SK-N-SH (cell line): ENCODE measurements at regions not wholly inside any gene's neighbourhood (a gene's known extent, or its start where the extent isn't known, plus 50 kb on each side); places are given as distances from the start of the nearest gene placed in this dataset.
A peak's percentile ranks its signal among the peaks of the same experiment; 100 is the strongest.

Source experiments
- CTCF ChIA-PET: fragments of 300-600, 350-600 bp; formaldehyde crosslinking; extraction: SDS; loops from one replicate; lab custom pipeline; 2021; lab: Yijun Ruan, JAX
- POLR2A ChIA-PET: fragments of 350-600 bp; sonication (Branson Sonifier 250); formaldehyde crosslinking; extraction: SDS; loops from one replicate; lab custom pipeline; 2020; ENCODE audit warnings: antibody characterized with exemption, inconsistent platforms; lab: Yijun Ruan, JAX
- DNase-seq: peaks from one replicate; pipeline ENCODE4 v3.0.0; 2012
- H2AFZ ChIP-seq: fragments of 200-600 bp; sonication (generic); 2 replicates; pipeline ENCODE4 v1.8.1; 2016; ENCODE audit warnings: antibody characterized with exemption, mild to moderate bottlenecking, low read depth
- H3F3A ChIP-seq: fragments of 200-600 bp; sonication (generic); replicated peaks from 2 replicates; pipeline ENCODE3; 2016; ENCODE audit warnings: antibody characterized with exemption, mild to moderate bottlenecking; ENCODE audit not compliant: insufficient read depth
- H3K27ac ChIP-seq, 2 experiments: fragments of 200-500 bp in 1 of 2; fragments of 200-600 bp in 1 of 2; sonication (Bioruptor generic) in 1 of 2; sonication (generic), shearing (Covaris generic) in 1 of 2; 2 replicates each; pipeline versions ENCODE4 v1.5.1 to v1.6.1; 2014 to 2016; ENCODE audit warnings: low read depth in 2 of 2, inconsistent platforms in 1 of 2, low read length in 1 of 2, mild to moderate bottlenecking in 1 of 2, mixed read lengths in 1 of 2
- H3K27me3 ChIP-seq: fragments of 200-600 bp; sonication (generic), shearing (Covaris generic); 2 replicates; pipeline ENCODE4 v1.6.1; 2016; ENCODE audit warnings: mixed run types; ENCODE audit not compliant: insufficient read depth
- H3K36me3 ChIP-seq, 2 experiments: fragments of 200-500 bp in 1 of 2; fragments of 200-600 bp in 1 of 2; sonication (Bioruptor generic) in 1 of 2; sonication (generic) in 1 of 2; replicated peaks in 1 of 2; 2 replicates each; pipeline versions ENCODE3 to v1.5.1; 2014 to 2016; ENCODE audit warnings: low read length in 1 of 2, mild to moderate bottlenecking in 1 of 2; ENCODE audit not compliant: insufficient read depth in 2 of 2, control insufficient read depth in 1 of 2
- H3K4me1 ChIP-seq, 2 experiments: fragments of 200-500 bp in 1 of 2; fragments of 200-600 bp in 1 of 2; sonication (Bioruptor generic) in 1 of 2; sonication (generic), shearing (Covaris generic) in 1 of 2; 2 replicates each; pipeline versions ENCODE4 v1.5.1 to v1.6.1; 2014 to 2016; ENCODE audit warnings: low read depth in 1 of 2, low read length in 1 of 2, mixed run types in 1 of 2; ENCODE audit not compliant: insufficient read depth in 2 of 2, control insufficient read depth in 1 of 2
- H3K4me2 ChIP-seq: fragments of 200-600 bp; sonication (generic), shearing (Covaris generic); 2 replicates; pipeline ENCODE4 v1.6.1; 2017; ENCODE audit warnings: mixed run types
- H3K4me3 ChIP-seq, 2 experiments: fragments of 200-500 bp in 1 of 2; fragments of 200-600 bp in 1 of 2; sonication (Bioruptor generic) in 1 of 2; sonication (generic), shearing (Covaris generic) in 1 of 2; 2 replicates each; pipeline versions ENCODE4 v1.5.1 to v1.8.1; 2014 to 2016; ENCODE audit warnings: low read depth in 2 of 2, inconsistent platforms in 1 of 2, low read length in 1 of 2, mild to moderate bottlenecking in 1 of 2, mixed read lengths in 1 of 2, moderate library complexity in 1 of 2
- H3K79me2 ChIP-seq: fragments of 200-600 bp; sonication (generic); 2 replicates; pipeline ENCODE4 v1.8.1; 2017; ENCODE audit warnings: mild to moderate bottlenecking; ENCODE audit not compliant: insufficient read depth
- H3K9ac ChIP-seq: fragments of 200-600 bp; sonication (generic); 2 replicates; pipeline ENCODE4 v1.6.1; 2017; ENCODE audit warnings: mixed run types
- H3K9me2 ChIP-seq: fragments of 200-600 bp; sonication (generic); 2 replicates; pipeline ENCODE4 v1.6.1; 2017; ENCODE audit warnings: mixed run types
- H3K9me3 ChIP-seq: fragments of 200-600 bp; sonication (generic); 2 replicates; pipeline ENCODE4 v1.6.1; 2017; ENCODE audit warnings: mixed run types, mild to moderate bottlenecking, moderate library complexity
- H4K20me1 ChIP-seq: fragments of 200-600 bp; sonication (generic); 2 replicates; pipeline ENCODE4 v1.6.1; 2017; ENCODE audit warnings: mild to moderate bottlenecking, mixed run types; ENCODE audit not compliant: insufficient read depth
- CHD2 ChIP-seq: fragments of 150-350 bp; IDR thresholded peaks from 2 replicates; pipeline ENCODE4 v1.6.1; 2018; ENCODE audit warnings: low read length; ENCODE audit not compliant: partially characterized antibody
- ELF1 ChIP-seq: IDR thresholded peaks from 2 replicates; pipeline ENCODE4 v1.4.0; 2012
- EP300 ChIP-seq, 2 experiments: IDR thresholded peaks; 2 replicates each; pipeline versions ENCODE4 v1.4.0 to v1.6.1; 2012; ENCODE audit warnings: borderline replicate concordance in 1 of 2, low read depth in 1 of 2, low read length in 1 of 2
- GABPA ChIP-seq: IDR thresholded peaks from 2 replicates; pipeline ENCODE4 v1.4.0; 2012; ENCODE audit warnings: low read depth, mild to moderate bottlenecking
- MXI1 ChIP-seq: IDR thresholded peaks from 2 replicates; pipeline ENCODE4 v1.6.1; 2012; ENCODE audit warnings: mild to moderate bottlenecking, low read depth, low read length, improper control_type of control experiment
- NRF1 ChIP-seq: IDR thresholded peaks from 2 replicates; pipeline ENCODE4 v1.6.1; 2012; ENCODE audit warnings: low read depth, mild to moderate bottlenecking, low read length
- POLR2AphosphoS5 ChIP-seq: IDR thresholded peaks from 2 replicates; pipeline ENCODE4 v1.6.1; 2012; ENCODE audit warnings: low read depth, low read length
- RAD21 ChIP-seq: IDR thresholded peaks from 2 replicates; pipeline ENCODE4 v1.6.1; 2012; ENCODE audit warnings: mild to moderate bottlenecking, low read length
- RFX5 ChIP-seq: IDR thresholded peaks from 2 replicates; pipeline ENCODE4 v1.6.1; 2012; ENCODE audit warnings: mild to moderate bottlenecking, improper control_type of control experiment, low read length
- SIN3A ChIP-seq: IDR thresholded peaks from 2 replicates; pipeline ENCODE4 v1.6.1; 2012; ENCODE audit warnings: low read depth, mild to moderate bottlenecking, low read length, moderate library complexity, borderline replicate concordance
- SMC3 ChIP-seq: IDR thresholded peaks from 2 replicates; pipeline ENCODE4 v1.6.1; 2012; ENCODE audit warnings: low read depth, low read length, improper control_type of control experiment
- TAF1 ChIP-seq: IDR thresholded peaks from 2 replicates; pipeline ENCODE4 v1.6.1; 2012; ENCODE audit warnings: low read depth, mild to moderate bottlenecking, low read length, moderate library complexity, borderline replicate concordance
- YY1 ChIP-seq: IDR thresholded peaks from 2 replicates; pipeline ENCODE4 v1.4.0; 2012; ENCODE audit warnings: low read depth, mild to moderate bottlenecking
- WGBS: methylation state at CpG from one replicate; pipeline ENCODE4 v1.1.6; 2017; ENCODE audit warnings: low lambda C conversion rate; 5-methylcytosine and 5-hydroxymethylcytosine counted together
- TF ChIP-seq, protein P1 (sequence below): IDR thresholded peaks from 2 replicates; pipeline ENCODE4 v1.6.1; 2012; ENCODE audit warnings: mild to moderate bottlenecking, low read depth, low read length, moderate library complexity
- TF ChIP-seq, protein P2 (sequence below): IDR thresholded peaks from 2 replicates; pipeline ENCODE4 v1.4.0; 2012; ENCODE audit warnings: low read depth, borderline replicate concordance

DNA sequence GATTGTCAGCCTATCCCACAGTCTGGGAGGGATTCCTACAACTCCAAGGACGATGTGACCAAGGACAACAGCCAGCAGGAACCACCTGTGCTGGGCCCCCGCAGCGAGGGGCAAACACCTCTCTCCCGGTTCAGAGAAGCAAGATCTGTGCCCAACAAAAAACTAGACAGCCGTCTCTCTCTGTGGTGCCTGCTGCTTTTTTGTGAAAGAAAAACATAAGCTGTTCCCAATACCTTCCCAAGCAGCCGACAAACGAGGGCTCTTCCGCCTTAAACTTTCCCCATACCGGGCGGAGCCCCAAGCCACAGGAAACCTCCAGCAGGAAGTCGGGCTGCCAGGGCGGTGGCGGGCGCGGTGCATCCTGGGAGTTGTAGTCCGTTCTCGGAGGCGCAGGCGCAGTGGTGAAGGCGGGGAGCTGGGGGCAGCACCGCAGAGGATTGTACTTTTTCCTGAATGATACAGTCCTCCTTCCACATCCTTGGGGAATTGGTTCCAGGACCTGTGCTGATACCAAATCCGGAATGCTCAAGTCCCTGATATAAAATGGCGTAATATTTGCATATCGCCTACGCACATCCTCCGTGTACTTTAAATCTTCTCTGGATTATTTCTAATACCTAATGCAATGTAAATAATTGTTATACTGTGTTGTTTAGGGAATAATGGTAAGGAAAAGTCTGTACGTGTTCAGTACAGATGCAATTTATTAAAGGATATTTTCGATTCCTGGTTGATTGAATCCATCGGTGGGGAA, 63.1 kb upstream of the IRF2 start:
- no peaks in the 10 kb centered on the region for H4K20me1 ChIP-seq
- TF ChIP-seq MXI1 (peak; percentile 63), CHD2 (peak; percentile 37), ELF1 (peak; percentile 90), YY1 (0 out of 2 replicates have a peak, but pooled peaks have one; percentile 59), EP300 (IDR thresholded peaks at IDR 0.05; ENCODE audit: borderline replicate concordance in 1 of 2, low read depth in 1 of 2, low read length in 1 of 2) (no peak), SMC3 (no peak), NRF1 (peak; percentile 86), RFX5 (no peak), GABPA (peak; percentile 92), TAF1 (peak; percentile 83), POLR2AphosphoS5 (peak; percentile 97), SIN3A (peak; percentile 49; the same call in 1 of the 2 replicates), RAD21 (0 out of 2 replicates have a peak, but pooled peaks have one; percentile 7)
- TF ChIP-seq, protein P1, sequence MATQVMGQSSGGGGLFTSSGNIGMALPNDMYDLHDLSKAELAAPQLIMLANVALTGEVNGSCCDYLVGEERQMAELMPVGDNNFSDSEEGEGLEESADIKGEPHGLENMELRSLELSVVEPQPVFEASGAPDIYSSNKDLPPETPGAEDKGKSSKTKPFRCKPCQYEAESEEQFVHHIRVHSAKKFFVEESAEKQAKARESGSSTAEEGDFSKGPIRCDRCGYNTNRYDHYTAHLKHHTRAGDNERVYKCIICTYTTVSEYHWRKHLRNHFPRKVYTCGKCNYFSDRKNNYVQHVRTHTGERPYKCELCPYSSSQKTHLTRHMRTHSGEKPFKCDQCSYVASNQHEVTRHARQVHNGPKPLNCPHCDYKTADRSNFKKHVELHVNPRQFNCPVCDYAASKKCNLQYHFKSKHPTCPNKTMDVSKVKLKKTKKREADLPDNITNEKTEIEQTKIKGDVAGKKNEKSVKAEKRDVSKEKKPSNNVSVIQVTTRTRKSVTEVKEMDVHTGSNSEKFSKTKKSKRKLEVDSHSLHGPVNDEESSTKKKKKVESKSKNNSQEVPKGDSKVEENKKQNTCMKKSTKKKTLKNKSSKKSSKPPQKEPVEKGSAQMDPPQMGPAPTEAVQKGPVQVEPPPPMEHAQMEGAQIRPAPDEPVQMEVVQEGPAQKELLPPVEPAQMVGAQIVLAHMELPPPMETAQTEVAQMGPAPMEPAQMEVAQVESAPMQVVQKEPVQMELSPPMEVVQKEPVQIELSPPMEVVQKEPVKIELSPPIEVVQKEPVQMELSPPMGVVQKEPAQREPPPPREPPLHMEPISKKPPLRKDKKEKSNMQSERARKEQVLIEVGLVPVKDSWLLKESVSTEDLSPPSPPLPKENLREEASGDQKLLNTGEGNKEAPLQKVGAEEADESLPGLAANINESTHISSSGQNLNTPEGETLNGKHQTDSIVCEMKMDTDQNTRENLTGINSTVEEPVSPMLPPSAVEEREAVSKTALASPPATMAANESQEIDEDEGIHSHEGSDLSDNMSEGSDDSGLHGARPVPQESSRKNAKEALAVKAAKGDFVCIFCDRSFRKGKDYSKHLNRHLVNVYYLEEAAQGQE = 0 out of 2 replicates have a peak, but pooled peaks have one; percentile 19
- TF ChIP-seq, protein P2, sequence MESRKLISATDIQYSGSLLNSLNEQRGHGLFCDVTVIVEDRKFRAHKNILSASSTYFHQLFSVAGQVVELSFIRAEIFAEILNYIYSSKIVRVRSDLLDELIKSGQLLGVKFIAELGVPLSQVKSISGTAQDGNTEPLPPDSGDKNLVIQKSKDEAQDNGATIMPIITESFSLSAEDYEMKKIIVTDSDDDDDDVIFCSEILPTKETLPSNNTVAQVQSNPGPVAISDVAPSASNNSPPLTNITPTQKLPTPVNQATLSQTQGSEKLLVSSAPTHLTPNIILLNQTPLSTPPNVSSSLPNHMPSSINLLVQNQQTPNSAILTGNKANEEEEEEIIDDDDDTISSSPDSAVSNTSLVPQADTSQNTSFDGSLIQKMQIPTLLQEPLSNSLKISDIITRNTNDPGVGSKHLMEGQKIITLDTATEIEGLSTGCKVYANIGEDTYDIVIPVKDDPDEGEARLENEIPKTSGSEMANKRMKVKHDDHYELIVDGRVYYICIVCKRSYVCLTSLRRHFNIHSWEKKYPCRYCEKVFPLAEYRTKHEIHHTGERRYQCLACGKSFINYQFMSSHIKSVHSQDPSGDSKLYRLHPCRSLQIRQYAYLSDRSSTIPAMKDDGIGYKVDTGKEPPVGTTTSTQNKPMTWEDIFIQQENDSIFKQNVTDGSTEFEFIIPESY = no peak
- TF ChIP-seq, all 33 proteins: peak for 11
- peak overlapping the region; percentile 88 for H3K4me2 ChIP-seq
- POLR2A ChIA-PET = interaction anchor here (0.8 to 2.0 kb wide), 7 partner anchors 63 to 285 kb away, joined by 3 to 16 read pairs (median 4); partner anchors contain the start of gene IRF2
- peak; percentile 89 for DNase-seq
- under 1% methylated on average over 21 of the region's 29 CpGs for WGBS
- peak overlapping the region; percentile 72 to 90 for H3K4me3 ChIP-seq
- H2AFZ ChIP-seq = peak overlapping the region; percentile 99
- peaks cover 4 to 8% of the 10 kb centered on the region in 2 experiments; a peak in 3 of 4 replicates for H3K4me1 ChIP-seq
- CTCF ChIA-PET = interaction anchor here (1.0 to 6.6 kb wide), 7 partner anchors 10 to 279 kb away, joined by 3 to 72 read pairs (median 5); no protein-coding TSS in a partner anchor
- H3K27ac ChIP-seq = peak overlapping the region; percentile 96
- peaks cover 7% of the 10 kb centered on the region for H3K79me2 ChIP-seq
- no peaks in the 10 kb centered on the region for H3K9me2 ChIP-seq
- peaks cover 30% of the 10 kb centered on the region for H3F3A ChIP-seq
- peak overlapping the region; percentile 89 for H3K9ac ChIP-seq
- no peaks in the 10 kb centered on the region for H3K36me3 ChIP-seq
- H3K27me3 ChIP-seq = no peaks in the 10 kb centered on the region
- H3K9me3 ChIP-seq = no peaks in the 10 kb centered on the region
